BE2C (cell line): ENCODE measurements at regions not wholly inside any gene's neighbourhood (a gene's known extent, or its start where the extent isn't known, plus 50 kb on each side); places are given as distances from the start of the nearest gene placed in this dataset.

Experiments
- DNase-seq: peaks from one replicate; pipeline ENCODE4 v3.0.0-alpha.2; 2020
- H3K27me3 ChIP-seq: fragments of 250-450 bp; sonication (Bioruptor Pico); 2 replicates; pipeline ENCODE4 v1.5.1; 2020; ENCODE audit warnings: mild to moderate bottlenecking
- H3K36me3 ChIP-seq: fragments of 250-450 bp; sonication (Bioruptor Pico); 2 replicates; pipeline ENCODE4 v1.5.1; 2020; ENCODE audit warnings: mild to moderate bottlenecking
- H3K4me1 ChIP-seq: fragments of 250-450 bp; sonication (Bioruptor Pico); 2 replicates; pipeline ENCODE4 v1.5.1; 2020
- H3K4me3 ChIP-seq: 2 replicates; pipeline ENCODE4 v1.5.1; 2011; ENCODE audit warnings: low read depth, low read length
- H3K9me3 ChIP-seq: fragments of 250-450 bp; sonication (Bioruptor Pico); 2 replicates; pipeline ENCODE4 v1.5.1; 2020
- TF ChIP-seq, protein P1 (sequence below): IDR thresholded peaks from 2 replicates; pipeline ENCODE4 v1.5.1; 2012; ENCODE audit warnings: mild to moderate bottlenecking, low read depth, low read length

DNA sequence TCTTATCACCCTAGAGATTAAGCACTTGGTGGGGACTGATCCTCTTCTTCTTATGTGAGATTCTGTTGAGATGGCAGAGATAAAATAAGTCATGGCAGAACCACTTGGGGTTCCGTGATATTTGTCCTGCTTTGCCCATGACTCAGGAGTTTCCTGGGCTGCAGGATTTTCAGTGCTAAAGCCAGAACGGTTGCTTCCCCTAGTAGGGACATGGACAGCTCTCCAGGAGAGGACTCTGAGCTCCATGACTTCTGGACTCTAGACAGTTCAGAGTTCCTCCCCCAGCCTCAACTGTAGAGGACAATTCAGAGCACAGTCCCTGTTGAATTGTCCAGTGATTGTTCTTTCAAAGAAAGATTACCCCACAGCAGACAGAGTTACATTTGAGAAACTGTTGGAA is 98.8 kb downstream of the OLFM4 start:
- Histone ChIP-seq H3K27me3 (no peaks in the 10 kb centered on the region), H3K4me1 (no peaks in the 10 kb centered on the region), H3K9me3 (no peaks in the 10 kb centered on the region), H3K36me3 (no peaks in the 10 kb centered on the region), H3K4me3 (no peak overlapping the region)
- TF ChIP-seq, protein P1, sequence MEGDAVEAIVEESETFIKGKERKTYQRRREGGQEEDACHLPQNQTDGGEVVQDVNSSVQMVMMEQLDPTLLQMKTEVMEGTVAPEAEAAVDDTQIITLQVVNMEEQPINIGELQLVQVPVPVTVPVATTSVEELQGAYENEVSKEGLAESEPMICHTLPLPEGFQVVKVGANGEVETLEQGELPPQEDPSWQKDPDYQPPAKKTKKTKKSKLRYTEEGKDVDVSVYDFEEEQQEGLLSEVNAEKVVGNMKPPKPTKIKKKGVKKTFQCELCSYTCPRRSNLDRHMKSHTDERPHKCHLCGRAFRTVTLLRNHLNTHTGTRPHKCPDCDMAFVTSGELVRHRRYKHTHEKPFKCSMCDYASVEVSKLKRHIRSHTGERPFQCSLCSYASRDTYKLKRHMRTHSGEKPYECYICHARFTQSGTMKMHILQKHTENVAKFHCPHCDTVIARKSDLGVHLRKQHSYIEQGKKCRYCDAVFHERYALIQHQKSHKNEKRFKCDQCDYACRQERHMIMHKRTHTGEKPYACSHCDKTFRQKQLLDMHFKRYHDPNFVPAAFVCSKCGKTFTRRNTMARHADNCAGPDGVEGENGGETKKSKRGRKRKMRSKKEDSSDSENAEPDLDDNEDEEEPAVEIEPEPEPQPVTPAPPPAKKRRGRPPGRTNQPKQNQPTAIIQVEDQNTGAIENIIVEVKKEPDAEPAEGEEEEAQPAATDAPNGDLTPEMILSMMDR = no peak
- no peak for DNase-seq

DNA sequence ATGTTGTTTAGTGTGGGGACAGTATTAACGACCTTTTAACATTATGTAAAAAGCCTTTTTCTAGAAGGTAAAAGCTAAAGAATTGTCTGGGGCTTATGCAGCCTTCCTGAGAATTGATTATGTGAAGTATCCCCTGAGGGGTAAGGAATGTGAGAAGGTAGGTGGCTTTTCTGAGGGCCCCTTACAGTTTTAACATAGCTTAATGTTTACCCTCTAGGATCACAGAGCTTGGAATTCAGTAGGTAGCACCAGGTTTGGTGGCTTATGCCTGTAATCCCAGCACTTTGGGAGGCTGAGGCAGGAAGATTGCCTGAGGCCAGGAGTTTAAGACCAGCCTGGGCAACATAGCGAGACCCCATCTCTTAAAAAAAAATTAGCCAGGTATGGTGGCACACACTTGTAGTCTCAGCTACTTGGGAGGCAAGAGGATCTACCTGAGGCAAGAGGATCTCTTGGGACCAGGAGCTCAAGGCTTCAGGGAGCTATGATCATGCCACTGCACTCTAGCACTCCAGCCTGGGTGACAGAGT is 101.3 kb downstream of the OLFM4 start:
- Histone ChIP-seq H3K4me3 (no peak overlapping the region), H3K36me3 (no peaks in the 10 kb centered on the region), H3K27me3 (no peaks in the 10 kb centered on the region), H3K4me1 (no peaks in the 10 kb centered on the region), H3K9me3 (no peaks in the 10 kb centered on the region)
- TF ChIP-seq, protein P1 = no peak
- DNase-seq = no peak

DNA sequence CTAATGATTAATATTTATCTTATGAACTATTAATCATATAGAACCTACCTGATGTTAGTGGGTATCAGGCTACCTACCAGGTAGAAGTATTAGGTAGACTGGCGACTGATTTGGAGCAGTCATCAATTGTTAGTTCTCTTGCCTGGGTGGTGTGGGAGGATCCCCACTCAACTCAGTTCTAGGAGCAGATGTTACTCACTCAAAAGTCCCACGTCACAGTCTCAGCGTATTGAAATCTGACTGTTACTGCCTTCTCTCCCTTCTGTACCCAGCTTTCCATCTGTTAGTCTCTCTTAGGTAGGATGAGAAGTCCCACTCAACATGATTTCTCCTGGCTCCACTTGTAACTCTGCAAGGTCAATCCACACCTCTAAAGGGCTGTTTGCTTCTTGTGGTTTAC is 102.7 kb downstream of the OLFM4 start:
- Histone ChIP-seq H3K27me3 (no peaks in the 10 kb centered on the region; the same call in 1 of the 2 replicates), H3K4me3 (no peak overlapping the region), H3K36me3 (no peaks in the 10 kb centered on the region), H3K4me1 (no peaks in the 10 kb centered on the region), H3K9me3 (no peaks in the 10 kb centered on the region)
- no peak for DNase-seq
- TF ChIP-seq, protein P1 = no peak

DNA sequence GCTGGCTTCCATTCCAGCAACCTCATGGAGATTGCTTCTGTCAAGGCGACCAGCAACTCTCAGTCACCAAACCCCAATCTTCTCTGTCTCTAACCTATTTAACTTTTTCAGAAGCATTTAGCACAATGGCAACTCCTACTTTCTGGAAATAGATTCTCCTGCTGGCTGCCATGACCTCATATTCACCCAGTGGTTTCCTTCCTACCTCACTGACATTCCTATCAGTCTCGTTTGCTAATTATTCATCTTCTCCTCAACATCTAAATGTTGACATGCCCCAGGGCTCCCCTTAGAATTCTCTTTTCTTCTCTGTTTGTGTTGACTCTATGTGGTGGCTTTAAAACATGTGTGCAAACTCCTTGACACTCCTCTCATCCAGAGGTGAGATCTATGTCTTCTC is 106.7 kb downstream of the OLFM4 start:
- Histone ChIP-seq H3K27me3 (no peaks in the 10 kb centered on the region; the same call in 1 of the 2 replicates), H3K4me3 (no peak overlapping the region), H3K9me3 (no peaks in the 10 kb centered on the region), H3K4me1 (no peaks in the 10 kb centered on the region), H3K36me3 (no peaks in the 10 kb centered on the region)
- TF ChIP-seq, protein P1 = no peak
- no peak for DNase-seq

DNA sequence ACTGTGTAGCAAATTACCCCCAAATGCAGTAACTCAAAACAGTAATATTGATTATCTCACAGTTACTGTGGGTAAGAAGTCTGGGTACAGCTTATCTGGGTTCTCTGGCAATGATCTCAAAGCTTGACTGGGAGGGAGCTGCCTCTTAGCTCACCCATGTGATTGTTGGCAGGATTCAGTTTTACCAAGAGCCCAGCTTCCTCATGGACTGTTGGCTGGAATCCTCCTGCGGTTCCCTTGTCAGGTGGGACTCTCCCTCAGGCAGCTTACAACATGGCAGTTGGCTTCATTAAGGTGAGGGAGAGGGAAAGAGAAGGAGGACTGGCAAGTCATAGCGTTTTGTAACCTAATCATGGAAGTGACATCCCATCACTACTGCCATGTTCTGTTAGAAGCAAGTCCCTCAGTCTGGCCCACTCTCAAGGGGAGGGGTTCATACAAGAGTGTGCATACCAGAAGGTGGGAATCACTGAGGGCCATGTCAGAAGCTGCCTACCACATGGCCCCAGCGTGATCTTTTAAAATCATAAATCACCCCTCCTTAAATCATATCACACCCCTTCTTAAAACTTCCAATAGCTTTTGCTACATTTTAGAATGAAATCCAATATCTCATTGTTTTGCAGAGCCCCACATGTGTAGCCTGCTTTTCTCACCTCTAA is 108.1 kb downstream of the OLFM4 start:
- DNase-seq = no peak
- no peaks in the 10 kb centered on the region for H3K9me3 ChIP-seq
- H3K4me3 ChIP-seq = no peak overlapping the region
- no peaks in the 10 kb centered on the region; the same call in 1 of the 2 replicates for H3K27me3 ChIP-seq
- H3K4me1 ChIP-seq = no peaks in the 10 kb centered on the region
- TF ChIP-seq, protein P1 = no peak
- no peaks in the 10 kb centered on the region for H3K36me3 ChIP-seq

DNA sequence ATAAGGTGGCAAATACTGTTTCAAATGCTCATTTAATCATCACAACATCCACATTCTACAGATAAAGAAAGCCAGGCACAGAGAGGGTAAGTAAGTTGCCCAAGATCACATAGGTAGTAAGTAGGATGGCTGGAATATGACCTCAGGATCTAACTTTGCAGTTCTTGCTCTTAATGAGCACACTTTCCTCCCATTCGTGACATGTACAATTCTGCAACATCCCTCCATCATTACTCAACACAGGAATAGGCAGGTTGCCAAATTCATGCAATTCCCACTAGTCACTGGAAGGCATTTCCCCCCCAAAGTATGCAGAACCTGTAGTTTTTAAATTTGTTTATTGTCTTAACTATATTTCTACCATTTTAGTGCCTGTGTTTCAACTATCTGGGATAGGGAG is 109.2 kb downstream of the OLFM4 start:
- H3K27me3 ChIP-seq = no peaks in the 10 kb centered on the region; the same call in 1 of the 2 replicates
- TF ChIP-seq, protein P1 = no peak
- no peaks in the 10 kb centered on the region for H3K4me1 ChIP-seq
- no peak overlapping the region for H3K4me3 ChIP-seq
- DNase-seq = no peak
- no peaks in the 10 kb centered on the region for H3K36me3 ChIP-seq
- H3K9me3 ChIP-seq = no peaks in the 10 kb centered on the region
